ENCODE measurements at regions not wholly inside any gene's neighbourhood (a gene's known extent, or its start where the extent isn't known, plus 50 kb on each side); places are given as distances from the start of the nearest gene placed in this dataset.

DNA sequence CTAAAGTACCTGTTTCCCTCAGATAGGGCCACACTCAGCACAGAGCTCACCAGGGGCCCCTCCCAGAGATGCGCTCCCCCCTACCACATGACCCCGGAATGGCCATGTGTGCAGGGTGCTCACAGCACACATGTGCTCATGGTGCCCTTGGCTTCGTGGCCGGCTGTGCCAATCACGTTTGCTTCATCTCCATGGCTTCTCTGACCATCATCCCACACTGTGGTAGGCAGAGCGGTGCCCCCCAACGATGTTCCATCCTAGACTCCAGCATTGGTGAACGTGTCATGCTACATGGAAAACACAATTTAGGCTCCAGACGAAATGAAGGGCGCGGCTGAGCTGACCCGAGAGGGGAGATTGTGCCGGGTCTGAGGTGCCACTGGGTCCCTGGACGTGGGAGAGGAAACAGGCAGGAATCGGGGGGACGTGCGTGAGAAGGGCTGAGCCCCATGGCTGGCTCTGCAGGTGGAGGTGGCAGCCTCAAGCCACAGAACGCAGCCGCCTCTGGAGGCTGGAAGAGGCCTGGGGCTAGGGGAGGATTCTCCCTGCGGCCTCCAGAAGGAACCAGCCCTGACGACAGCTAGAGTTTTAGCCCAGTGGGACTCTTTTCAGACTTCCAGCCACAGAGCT lies 126.5 kb downstream of the DLL1 start:
- TF ChIP-seq ESRRA (CRISPR knock-in tag; IDR thresholded peaks at IDR 0.05; ENCODE audit: borderline replicate concordance) (peak; percentile 29; the same call in 1 of the 2 replicates), ZNF416 (CRISPR knock-in tag; IDR thresholded peaks at IDR 0.05) (no peak)
- Mint-ChIP-seq H3K36me3 (peaks cover 4% of the 10 kb centered on the region), H3K27me3 (ENCODE audit: low read depth) (no peaks in the 10 kb centered on the region), H3K4me3 (no peak overlapping the region), H3K27ac (peak overlapping the region; percentile 73), H3K4me1 (no peaks in the 10 kb centered on the region), H3K9me3 (peaks cover 4% of the 10 kb centered on the region; the same call in 1 of the 2 replicates)
- ChIA-PET POLR2A (no interaction called here), CTCF (interaction anchor here (0.6 to 1.4 kb wide), 2 partner anchors 13 to 57 kb away, joined by 3 read pairs; no protein-coding TSS in a partner anchor)
- ATAC-seq (no peak), DNase-seq (ENCODE audit: low spot score) (no peak)

DNA sequence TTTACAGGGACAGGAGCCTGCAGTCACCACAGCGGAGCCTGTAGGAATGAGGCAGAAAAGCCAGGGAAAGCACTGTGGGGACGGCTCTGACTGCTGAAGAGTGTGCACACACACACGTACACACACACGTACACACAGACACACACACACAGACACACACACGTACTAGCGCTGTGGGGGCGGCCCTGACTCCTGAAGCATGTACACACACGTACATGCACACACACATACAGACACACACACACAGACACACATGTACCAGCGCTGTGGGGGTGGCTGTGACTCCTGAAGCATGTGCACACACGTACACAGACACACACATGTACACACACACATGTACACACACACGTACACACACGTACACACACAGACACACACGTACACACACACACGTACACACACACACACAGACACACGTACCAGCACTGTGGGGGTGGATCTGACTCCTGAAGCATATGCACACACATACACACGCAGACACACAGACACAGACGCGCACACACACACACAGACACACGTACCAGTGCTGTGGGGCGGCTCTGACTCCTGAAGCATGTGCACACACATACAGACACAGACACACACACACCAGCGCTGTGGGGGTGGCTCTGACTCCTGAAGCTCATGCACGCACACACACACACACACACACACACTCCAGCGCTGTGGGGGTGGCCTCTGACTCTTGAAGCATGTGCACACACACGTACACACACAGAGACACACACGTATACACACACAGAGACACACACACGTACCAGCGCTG lies 127.3 kb downstream of the DLL1 start:
- no peak for DNase-seq (ENCODE audit: low spot score)
- CTCF ChIA-PET, result no interaction called here
- TF ChIP-seq, protein P1, sequence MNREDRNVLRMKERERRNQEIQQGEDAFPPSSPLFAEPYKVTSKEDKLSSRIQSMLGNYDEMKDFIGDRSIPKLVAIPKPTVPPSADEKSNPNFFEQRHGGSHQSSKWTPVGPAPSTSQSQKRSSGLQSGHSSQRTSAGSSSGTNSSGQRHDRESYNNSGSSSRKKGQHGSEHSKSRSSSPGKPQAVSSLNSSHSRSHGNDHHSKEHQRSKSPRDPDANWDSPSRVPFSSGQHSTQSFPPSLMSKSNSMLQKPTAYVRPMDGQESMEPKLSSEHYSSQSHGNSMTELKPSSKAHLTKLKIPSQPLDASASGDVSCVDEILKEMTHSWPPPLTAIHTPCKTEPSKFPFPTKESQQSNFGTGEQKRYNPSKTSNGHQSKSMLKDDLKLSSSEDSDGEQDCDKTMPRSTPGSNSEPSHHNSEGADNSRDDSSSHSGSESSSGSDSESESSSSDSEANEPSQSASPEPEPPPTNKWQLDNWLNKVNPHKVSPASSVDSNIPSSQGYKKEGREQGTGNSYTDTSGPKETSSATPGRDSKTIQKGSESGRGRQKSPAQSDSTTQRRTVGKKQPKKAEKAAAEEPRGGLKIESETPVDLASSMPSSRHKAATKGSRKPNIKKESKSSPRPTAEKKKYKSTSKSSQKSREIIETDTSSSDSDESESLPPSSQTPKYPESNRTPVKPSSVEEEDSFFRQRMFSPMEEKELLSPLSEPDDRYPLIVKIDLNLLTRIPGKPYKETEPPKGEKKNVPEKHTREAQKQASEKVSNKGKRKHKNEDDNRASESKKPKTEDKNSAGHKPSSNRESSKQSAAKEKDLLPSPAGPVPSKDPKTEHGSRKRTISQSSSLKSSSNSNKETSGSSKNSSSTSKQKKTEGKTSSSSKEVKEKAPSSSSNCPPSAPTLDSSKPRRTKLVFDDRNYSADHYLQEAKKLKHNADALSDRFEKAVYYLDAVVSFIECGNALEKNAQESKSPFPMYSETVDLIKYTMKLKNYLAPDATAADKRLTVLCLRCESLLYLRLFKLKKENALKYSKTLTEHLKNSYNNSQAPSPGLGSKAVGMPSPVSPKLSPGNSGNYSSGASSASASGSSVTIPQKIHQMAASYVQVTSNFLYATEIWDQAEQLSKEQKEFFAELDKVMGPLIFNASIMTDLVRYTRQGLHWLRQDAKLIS (CRISPR knock-in tag; IDR thresholded peaks at IDR 0.05; ENCODE audit: borderline replicate concordance), result no peak
- TF ChIP-seq NR3C1 (CRISPR knock-in tag; conservative IDR thresholded peaks at IDR 0.05; ENCODE audit: low read depth) (no peak), HMGA2 (CRISPR knock-in tag; IDR thresholded peaks at IDR 0.05) (no peak), NFYB (CRISPR knock-in tag; conservative IDR thresholded peaks at IDR 0.05; ENCODE audit: low read depth) (no peak), EMX1 (CRISPR knock-in tag; IDR thresholded peaks at IDR 0.05) (no peak), ZNF423 (CRISPR knock-in tag; IDR thresholded peaks at IDR 0.05) (no peak)
- TF ChIP-seq, protein P2, sequence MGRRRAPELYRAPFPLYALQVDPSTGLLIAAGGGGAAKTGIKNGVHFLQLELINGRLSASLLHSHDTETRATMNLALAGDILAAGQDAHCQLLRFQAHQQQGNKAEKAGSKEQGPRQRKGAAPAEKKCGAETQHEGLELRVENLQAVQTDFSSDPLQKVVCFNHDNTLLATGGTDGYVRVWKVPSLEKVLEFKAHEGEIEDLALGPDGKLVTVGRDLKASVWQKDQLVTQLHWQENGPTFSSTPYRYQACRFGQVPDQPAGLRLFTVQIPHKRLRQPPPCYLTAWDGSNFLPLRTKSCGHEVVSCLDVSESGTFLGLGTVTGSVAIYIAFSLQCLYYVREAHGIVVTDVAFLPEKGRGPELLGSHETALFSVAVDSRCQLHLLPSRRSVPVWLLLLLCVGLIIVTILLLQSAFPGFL (CRISPR knock-in tag; IDR thresholded peaks at IDR 0.05; ENCODE audit: borderline replicate concordance), result no peak
- TF ChIP-seq, protein P3, sequence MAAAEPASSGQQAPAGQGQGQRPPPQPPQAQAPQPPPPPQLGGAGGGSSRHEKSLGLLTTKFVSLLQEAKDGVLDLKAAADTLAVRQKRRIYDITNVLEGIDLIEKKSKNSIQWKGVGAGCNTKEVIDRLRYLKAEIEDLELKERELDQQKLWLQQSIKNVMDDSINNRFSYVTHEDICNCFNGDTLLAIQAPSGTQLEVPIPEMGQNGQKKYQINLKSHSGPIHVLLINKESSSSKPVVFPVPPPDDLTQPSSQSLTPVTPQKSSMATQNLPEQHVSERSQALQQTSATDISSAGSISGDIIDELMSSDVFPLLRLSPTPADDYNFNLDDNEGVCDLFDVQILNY (CRISPR knock-in tag; IDR thresholded peaks at IDR 0.05), result no peak
- TF ChIP-seq, protein P4, sequence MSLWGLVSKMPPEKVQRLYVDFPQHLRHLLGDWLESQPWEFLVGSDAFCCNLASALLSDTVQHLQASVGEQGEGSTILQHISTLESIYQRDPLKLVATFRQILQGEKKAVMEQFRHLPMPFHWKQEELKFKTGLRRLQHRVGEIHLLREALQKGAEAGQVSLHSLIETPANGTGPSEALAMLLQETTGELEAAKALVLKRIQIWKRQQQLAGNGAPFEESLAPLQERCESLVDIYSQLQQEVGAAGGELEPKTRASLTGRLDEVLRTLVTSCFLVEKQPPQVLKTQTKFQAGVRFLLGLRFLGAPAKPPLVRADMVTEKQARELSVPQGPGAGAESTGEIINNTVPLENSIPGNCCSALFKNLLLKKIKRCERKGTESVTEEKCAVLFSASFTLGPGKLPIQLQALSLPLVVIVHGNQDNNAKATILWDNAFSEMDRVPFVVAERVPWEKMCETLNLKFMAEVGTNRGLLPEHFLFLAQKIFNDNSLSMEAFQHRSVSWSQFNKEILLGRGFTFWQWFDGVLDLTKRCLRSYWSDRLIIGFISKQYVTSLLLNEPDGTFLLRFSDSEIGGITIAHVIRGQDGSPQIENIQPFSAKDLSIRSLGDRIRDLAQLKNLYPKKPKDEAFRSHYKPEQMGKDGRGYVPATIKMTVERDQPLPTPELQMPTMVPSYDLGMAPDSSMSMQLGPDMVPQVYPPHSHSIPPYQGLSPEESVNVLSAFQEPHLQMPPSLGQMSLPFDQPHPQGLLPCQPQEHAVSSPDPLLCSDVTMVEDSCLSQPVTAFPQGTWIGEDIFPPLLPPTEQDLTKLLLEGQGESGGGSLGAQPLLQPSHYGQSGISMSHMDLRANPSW (CRISPR knock-in tag; conservative IDR thresholded peaks at IDR 0.05; ENCODE audit: low read depth), result no peak
- TF ChIP-seq, protein P5, sequence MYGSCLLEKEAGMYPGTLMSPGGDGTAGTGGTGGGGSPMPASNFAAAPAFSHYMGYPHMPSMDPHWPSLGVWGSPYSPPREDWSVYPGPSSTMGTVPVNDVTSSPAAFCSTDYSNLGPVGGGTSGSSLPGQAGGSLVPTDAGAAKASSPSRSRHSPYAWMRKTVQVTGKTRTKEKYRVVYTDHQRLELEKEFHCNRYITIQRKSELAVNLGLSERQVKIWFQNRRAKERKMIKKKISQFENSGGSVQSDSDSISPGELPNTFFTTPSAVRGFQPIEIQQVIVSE (CRISPR knock-in tag; IDR thresholded peaks at IDR 0.05; ENCODE audit: borderline replicate concordance), result no peak
- Mint-ChIP-seq H3K27me3 (ENCODE audit: low read depth) (no peaks in the 10 kb centered on the region), H3K9me3 (peaks cover 4% of the 10 kb centered on the region; the same call in 1 of the 2 replicates), H3K4me3 (no peak overlapping the region), H3K27ac (no peak overlapping the region), H3K36me3 (peaks cover 4% of the 10 kb centered on the region), H3K4me1 (no peaks in the 10 kb centered on the region)
- POLR2A ChIA-PET, result no interaction called here
- no peak for ATAC-seq

All from WTC11 (cell line).